ENCODE measurements at regions not wholly inside any gene's neighbourhood (a gene's known extent, or its start where the extent isn't known, plus 50 kb on each side); places are given as distances from the start of the nearest gene placed in this dataset.
"Not testable (repeated sequence)": the region's sequence is repeated elsewhere in the genome, so short reads cannot be mapped to it uniquely, and the experiment has no call there.

- ATAC-seq; H3K4me3 Mint-ChIP-seq; H3K36me3 Mint-ChIP-seq (ENCODE audit: insufficient read depth); DNase-seq; H3K9me3 Mint-ChIP-seq; H3K4me1 Mint-ChIP-seq (ENCODE audit: low read depth): not testable (repeated sequence)
- peaks cover 10% of the 10 kb centered on the region for H3K27me3 Mint-ChIP-seq (ENCODE audit: low read depth)
Observed at GRCh38 chr1:78203410-78203982, 157.7 kb downstream of the GIPC2 start.

DNA sequence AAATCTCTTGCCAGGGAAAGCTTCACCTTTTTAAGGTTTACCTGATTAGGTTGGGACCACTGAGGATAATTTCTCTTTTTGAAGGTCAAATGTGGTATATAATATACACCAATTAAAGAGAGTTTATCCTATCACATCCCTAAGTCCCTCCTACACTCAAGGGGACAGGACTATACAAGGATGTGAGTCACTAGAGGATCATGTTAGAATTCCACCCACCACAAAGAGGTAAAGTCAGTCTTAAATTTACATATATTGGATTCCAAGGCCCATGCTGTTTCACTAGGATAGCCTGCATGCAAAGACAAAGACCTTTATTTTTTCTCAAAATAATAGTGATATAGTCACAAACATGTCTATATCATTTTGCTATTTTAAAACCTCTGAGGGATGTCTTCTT, 164.4 kb downstream of the GIPC2 start:
- Mint-ChIP-seq H3K9me3 (no peaks in the 10 kb centered on the region), H3K27me3 (ENCODE audit: low read depth) (peaks cover 3% of the 10 kb centered on the region), H3K4me3 (no peak overlapping the region), H3K4me1 (ENCODE audit: low read depth) (no peaks in the 10 kb centered on the region), H3K36me3 (ENCODE audit: insufficient read depth) (no peaks in the 10 kb centered on the region)
- ATAC-seq (no peak), DNase-seq (no peak)

- Mint-ChIP-seq H3K27me3 (ENCODE audit: low read depth) (peaks cover 3% of the 10 kb centered on the region), H3K9me3 (no peaks in the 10 kb centered on the region), H3K4me3 (no peak overlapping the region), H3K4me1 (ENCODE audit: low read depth) (no peaks in the 10 kb centered on the region), H3K36me3 (ENCODE audit: insufficient read depth) (no peaks in the 10 kb centered on the region)
- ATAC-seq (no peak), DNase-seq (no peak)
Observed at GRCh38 chr1:78211483-78212092, 165.8 kb downstream of the GIPC2 start.

DNA sequence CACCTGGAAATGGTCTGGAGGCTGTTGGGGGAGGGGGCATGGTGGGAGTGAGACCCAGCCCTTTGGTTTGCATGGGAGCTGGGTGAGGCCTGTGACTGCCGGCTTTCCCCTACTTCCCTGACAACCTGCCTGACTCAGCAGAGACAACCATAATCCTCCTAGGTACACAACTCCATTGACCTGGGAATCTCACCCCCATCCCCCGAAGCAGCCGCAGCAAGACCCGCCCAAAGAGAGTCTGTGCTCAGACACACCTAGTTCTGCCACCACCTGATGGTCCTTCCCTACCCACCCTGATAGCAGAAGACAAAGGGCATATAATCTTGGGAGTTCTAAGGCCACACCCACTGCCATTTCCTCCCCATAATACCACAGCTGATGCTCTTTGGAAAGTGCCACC, 168.6 kb downstream of the GIPC2 start:
- Mint-ChIP-seq H3K27me3 (ENCODE audit: low read depth) (peaks cover 3% of the 10 kb centered on the region), H3K36me3 (ENCODE audit: insufficient read depth) (no peaks in the 10 kb centered on the region), H3K4me1 (ENCODE audit: low read depth) (no peaks in the 10 kb centered on the region), H3K9me3 (no peaks in the 10 kb centered on the region), H3K4me3 (no peak overlapping the region)
- ATAC-seq (no peak), DNase-seq (no peak)

DNA sequence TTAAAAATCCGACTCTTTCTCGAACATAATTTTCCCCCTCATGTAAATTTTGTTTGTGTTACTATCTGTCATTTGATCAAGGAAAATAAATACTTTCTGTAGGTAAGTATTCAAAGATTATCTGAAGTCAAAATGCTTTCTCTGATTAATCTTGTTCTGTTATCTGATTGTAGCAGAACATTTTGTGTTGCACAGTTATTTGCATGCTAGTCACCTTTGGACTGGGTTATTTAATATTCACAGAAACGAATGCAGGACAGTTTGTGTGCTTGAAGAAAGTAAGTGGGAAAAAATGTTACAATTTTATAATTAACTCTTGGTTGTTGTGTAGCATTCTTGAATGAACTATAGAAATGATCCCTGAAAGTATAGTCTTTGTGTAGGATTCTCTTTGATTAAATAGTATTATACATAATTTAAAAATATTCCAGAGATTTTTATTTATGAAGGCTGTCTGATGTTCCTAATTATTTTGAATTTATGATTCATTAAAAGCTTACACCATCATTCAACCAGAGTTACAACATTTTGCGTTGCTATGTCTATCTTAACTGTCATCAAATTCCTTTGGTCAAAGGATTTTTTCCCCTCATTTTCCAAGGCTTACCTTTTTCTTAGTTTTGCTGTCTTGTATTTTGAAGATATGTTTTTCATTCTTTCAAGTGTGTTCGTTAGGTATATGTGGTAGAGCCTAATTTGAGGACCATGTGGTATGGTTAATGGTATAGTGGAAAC, 176.6 kb downstream of the GIPC2 start:
- H3K27me3 Mint-ChIP-seq (ENCODE audit: low read depth): peaks cover 4% of the 10 kb centered on the region
- no peak for ATAC-seq
- H3K36me3 Mint-ChIP-seq (ENCODE audit: insufficient read depth): no peaks in the 10 kb centered on the region
- H3K4me3 Mint-ChIP-seq: no peak overlapping the region
- no peaks in the 10 kb centered on the region for H3K4me1 Mint-ChIP-seq (ENCODE audit: low read depth)
- no peaks in the 10 kb centered on the region for H3K9me3 Mint-ChIP-seq
- no peak for DNase-seq

GRCh38 chr1:78222960-78223358, 177.2 kb downstream of the GIPC2 start:
- Mint-ChIP-seq H3K36me3 (ENCODE audit: insufficient read depth) (no peaks in the 10 kb centered on the region), H3K4me1 (ENCODE audit: low read depth) (no peaks in the 10 kb centered on the region), H3K9me3 (no peaks in the 10 kb centered on the region), H3K4me3 (no peak overlapping the region), H3K27me3 (ENCODE audit: low read depth) (peaks cover 4% of the 10 kb centered on the region)
- DNase-seq (no peak), ATAC-seq (no peak)

DNA sequence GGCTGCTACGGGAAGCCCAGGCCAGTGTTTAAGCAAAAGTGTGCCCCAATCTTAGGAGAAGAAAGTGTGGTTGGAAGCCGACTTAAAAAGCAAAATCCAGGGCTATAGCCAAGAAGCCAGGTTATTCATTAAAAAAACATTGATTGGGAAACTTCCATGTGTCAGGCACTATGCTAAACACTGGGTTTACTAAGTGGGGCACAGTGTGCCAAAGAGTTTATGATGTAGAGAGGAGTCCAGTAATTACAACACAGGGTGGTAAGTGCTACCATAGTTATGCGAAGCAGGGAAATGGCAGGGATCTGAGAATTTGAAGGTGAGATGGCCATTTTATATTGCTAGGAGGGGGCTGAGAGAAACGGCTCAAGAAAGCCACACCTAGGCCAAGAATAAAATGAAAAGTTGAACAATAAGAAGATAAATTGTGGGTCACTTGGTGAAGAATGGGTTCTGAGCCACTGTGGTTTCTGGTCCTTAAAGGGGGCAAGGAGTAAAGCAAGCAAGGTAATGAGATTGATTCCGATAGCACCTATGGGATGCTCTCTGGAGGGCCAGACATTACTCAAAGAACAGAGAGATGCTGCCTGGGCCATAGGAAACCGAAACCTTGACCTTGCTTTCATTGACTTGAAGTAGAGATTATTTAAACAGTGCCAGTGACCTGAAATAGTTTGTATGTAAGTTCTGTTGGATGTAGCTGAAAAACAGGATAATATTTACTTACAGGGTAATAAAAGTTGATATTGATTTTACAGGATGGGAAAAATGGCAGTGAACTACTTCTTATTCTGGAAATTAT, 177.8 kb downstream of the GIPC2 start:
- no peak for ATAC-seq
- no peaks in the 10 kb centered on the region for H3K36me3 Mint-ChIP-seq (ENCODE audit: insufficient read depth)
- no peaks in the 10 kb centered on the region for H3K4me1 Mint-ChIP-seq (ENCODE audit: low read depth)
- H3K9me3 Mint-ChIP-seq: no peaks in the 10 kb centered on the region
- H3K4me3 Mint-ChIP-seq: no peak overlapping the region
- no peak for DNase-seq
- peaks cover 4% of the 10 kb centered on the region for H3K27me3 Mint-ChIP-seq (ENCODE audit: low read depth)

DNA sequence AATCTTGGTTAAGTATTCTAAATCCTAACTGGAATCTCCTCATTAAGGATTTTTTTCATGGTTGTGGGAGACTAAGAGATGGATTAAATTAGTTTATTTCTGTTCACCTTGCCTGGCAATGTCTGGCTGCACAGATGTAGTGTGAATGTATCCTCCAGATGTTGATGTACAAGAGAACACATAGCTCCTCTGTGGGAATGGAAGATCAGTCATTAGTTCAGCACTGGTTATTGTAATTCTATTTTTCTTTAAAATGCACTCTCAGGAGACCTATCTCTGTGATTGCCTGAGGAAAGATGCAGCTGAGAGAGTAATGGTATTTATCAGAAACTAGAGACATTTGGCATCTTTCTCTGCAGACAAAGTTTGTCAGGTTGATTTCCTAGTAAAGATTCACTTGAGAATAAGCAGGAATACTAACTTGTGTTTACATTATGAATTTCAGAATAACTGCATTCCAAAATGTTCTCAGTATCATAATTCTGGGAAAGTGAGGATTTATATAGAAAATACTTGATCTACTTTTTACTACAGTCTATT, 178.6 kb downstream of the GIPC2 start:
- Mint-ChIP-seq H3K4me3 (no peak overlapping the region), H3K36me3 (ENCODE audit: insufficient read depth) (no peaks in the 10 kb centered on the region), H3K27me3 (ENCODE audit: low read depth) (peaks cover 4% of the 10 kb centered on the region), H3K4me1 (ENCODE audit: low read depth) (no peaks in the 10 kb centered on the region), H3K9me3 (no peaks in the 10 kb centered on the region)
- DNase-seq (no peak), ATAC-seq (no peak)

DNA sequence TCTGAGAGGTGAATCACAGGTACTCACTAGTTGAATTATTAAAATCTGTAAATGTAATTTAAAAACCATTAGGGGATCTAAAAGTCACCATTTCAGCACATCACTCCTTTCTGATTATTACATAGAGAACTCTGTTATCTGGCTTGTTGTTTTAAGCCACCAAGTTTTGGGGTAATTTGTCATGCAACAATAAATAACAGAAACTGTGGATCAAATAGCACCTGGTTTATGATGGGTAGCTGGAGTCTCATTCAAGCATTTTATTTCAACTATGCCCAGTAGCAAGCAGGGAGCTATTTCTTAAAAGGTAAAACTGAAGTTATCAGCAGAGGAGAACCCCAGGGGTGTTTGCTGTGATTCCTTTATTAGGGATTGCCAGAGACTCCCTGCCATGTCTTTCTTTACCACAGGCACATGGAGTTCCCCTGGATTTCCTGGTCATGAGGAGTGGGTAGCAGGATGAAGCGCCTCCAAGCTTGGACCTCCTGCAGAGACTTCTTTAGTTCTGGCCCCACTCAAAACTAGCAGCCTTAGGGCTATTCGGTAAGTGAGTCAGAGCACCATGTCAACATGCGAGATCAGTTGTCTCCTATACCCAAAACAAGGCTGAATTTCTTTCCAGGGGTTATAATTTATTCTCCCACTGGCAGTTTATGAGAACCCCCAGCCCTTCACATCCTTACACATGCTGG, 179.2 kb downstream of the GIPC2 start:
- H3K36me3 Mint-ChIP-seq (ENCODE audit: insufficient read depth): no peaks in the 10 kb centered on the region
- H3K9me3 Mint-ChIP-seq: no peaks in the 10 kb centered on the region
- ATAC-seq (no peak), DNase-seq (no peak)
- no peaks in the 10 kb centered on the region for H3K4me1 Mint-ChIP-seq (ENCODE audit: low read depth)
- peaks cover 4% of the 10 kb centered on the region for H3K27me3 Mint-ChIP-seq (ENCODE audit: low read depth)
- H3K4me3 Mint-ChIP-seq: no peak overlapping the region

DNA sequence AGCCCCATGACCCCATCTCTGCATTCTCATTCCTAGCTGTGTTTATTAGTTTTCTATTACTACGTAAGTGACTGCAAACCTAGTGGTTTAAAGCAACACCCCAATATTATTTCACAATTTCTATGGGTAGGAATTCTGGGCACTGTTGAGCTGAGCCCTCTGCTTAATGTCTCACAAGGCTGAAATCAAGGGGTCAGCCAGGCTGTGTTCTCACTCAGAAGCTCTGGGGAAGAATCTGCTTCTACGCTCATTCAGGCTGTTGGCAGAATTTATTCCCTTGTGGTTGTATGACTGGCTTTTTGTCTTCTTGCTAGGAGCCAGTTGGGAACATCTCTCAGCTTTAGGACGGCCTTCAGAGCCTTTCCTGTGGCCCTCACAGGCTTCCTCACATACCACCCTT, 181.0 kb downstream of the GIPC2 start:
- Mint-ChIP-seq H3K36me3 (ENCODE audit: insufficient read depth) (no peaks in the 10 kb centered on the region), H3K4me3 (no peak overlapping the region), H3K27me3 (ENCODE audit: low read depth) (peaks cover 7% of the 10 kb centered on the region), H3K4me1 (ENCODE audit: low read depth) (no peaks in the 10 kb centered on the region), H3K9me3 (no peaks in the 10 kb centered on the region)
- DNase-seq: no peak
- no peak for ATAC-seq

- no peak for ATAC-seq
- Mint-ChIP-seq H3K36me3 (ENCODE audit: insufficient read depth) (no peaks in the 10 kb centered on the region), H3K4me1 (ENCODE audit: low read depth) (no peaks in the 10 kb centered on the region), H3K4me3 (no peak overlapping the region), H3K27me3 (ENCODE audit: low read depth) (peaks cover 7% of the 10 kb centered on the region), H3K9me3 (no peaks in the 10 kb centered on the region)
- no peak for DNase-seq
Observed at GRCh38 chr1:78227705-78228635, 182.2 kb downstream of the GIPC2 start.

DNA sequence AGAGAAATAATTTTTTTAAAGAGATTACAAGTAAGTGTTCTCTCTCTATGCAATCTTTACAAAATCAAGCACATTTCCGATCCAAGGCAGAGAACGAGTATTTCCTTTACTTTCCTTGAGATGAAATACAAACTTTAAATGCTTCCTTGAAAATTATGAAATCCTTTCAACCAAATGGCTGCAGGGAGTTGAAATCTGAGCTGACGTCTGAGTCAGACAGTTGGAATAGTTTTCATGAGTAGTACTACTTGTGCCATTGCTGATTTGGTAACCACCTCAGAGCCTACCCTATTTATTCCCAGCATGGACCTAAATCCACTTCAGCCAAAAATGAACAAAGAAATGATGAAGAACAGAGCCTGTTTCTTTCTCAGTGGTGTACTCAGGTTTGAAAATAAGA, 183.6 kb downstream of the GIPC2 start:
- no peaks in the 10 kb centered on the region for H3K9me3 Mint-ChIP-seq
- H3K27me3 Mint-ChIP-seq (ENCODE audit: low read depth): peaks cover 6% of the 10 kb centered on the region
- DNase-seq (no peak), ATAC-seq (no peak)
- H3K4me3 Mint-ChIP-seq: no peak overlapping the region
- no peaks in the 10 kb centered on the region for H3K36me3 Mint-ChIP-seq (ENCODE audit: insufficient read depth)
- no peaks in the 10 kb centered on the region for H3K4me1 Mint-ChIP-seq (ENCODE audit: low read depth)

GRCh38 chr1:78231477-78231876, 185.7 kb downstream of the GIPC2 start:
- no peaks in the 10 kb centered on the region for H3K36me3 Mint-ChIP-seq (ENCODE audit: insufficient read depth)
- DNase-seq: no peak
- ATAC-seq: no peak
- H3K4me3 Mint-ChIP-seq: no peak overlapping the region
- H3K9me3 Mint-ChIP-seq: no peaks in the 10 kb centered on the region
- no peaks in the 10 kb centered on the region for H3K4me1 Mint-ChIP-seq (ENCODE audit: low read depth)
- peaks cover 6% of the 10 kb centered on the region for H3K27me3 Mint-ChIP-seq (ENCODE audit: low read depth)
